GM21360 (cell line): ENCODE measurements at regions not wholly inside any gene's neighbourhood (a gene's known extent, or its start where the extent isn't known, plus 50 kb on each side); places are given as distances from the start of the nearest gene placed in this dataset.

Experiments
- ATAC-seq: cut with Tn5 transposase; IDR thresholded peaks from one replicate; pipeline ENCODE4 v1.9.1; 2021; ENCODE audit warnings: mild to moderate bottlenecking, moderate library complexity; ENCODE audit not compliant: unreplicated experiment

GRCh38 chr12:115859231-115859630 is 418.3 kb downstream of the MED13L start:
- ATAC-seq: no peak

DNA sequence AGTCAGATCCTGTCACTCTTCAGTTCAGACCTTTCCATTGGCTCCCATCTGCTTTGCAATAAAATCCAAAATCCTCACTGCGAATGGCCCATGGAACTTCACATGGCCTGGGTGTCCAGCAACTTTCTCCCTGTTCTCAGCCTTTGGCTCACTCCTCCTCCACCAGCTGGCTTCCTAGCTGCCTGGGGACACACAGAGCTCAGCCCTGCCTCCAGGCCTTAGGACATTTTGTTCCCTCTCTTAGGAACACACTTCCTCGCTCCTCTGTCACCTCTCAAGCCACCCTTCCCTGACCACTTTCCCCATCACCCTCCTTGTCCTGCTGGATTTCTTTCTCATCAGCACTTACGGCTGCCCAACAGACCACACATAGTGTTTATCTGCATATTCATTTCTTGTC is 419.6 kb downstream of the MED13L start:
- no peak for ATAC-seq

DNA sequence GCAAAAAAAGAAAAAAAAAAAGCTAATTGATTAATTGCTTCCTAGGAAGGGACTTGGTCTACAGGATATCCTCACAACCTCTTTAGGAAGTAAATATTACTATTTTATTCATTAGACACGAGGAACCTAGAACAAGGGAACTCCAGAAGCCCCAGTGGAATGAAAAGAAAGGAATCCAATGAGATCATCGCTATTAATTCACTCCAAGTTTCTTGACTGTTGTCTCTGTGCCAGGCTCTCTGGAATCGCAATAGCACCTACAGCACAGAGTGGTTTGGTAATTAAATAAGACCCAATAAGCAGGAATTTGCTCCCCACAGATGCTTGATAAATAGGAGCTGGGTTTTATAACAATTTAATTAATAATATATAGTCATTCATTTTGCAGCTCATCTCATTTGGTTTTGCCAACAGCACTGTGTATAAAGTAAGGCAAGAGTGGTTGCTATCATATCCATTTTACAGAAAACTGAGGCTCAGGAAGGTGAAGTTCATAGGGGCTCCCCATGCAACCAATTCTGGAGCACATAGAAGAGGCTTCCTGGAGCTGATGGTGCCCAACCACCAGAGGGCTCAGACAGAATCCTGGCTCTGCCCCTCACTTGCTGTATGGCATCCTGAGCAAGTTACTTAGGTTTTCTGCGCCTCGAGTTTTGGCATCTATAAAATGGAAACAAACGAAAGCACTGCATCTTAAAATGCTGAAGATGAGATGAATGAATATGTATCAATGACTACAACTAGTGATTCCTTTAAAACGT is 420.2 kb downstream of the MED13L start:
- no peak for ATAC-seq

DNA sequence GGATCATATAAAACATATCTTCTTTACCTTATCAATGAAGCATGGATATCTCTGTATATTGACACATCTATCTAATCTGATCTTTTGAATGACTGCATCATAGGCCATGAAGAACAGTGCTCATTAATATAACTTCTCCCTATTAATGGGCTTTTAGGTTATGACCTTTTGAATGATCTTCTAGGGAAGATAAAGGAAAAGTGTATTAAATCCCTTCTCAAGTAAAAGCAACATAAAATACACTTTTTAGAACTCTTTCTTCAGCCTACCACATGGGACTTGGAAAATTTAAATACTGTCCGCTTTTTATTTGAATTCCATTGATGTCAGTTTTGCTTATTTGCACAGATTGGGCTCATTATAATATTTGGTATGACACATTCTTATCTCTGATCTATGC is 425.4 kb downstream of the MED13L start:
- no peak for ATAC-seq

GRCh38 chr12:115850957-115851356 is 426.5 kb downstream of the MED13L start:
- ATAC-seq: no peak

DNA sequence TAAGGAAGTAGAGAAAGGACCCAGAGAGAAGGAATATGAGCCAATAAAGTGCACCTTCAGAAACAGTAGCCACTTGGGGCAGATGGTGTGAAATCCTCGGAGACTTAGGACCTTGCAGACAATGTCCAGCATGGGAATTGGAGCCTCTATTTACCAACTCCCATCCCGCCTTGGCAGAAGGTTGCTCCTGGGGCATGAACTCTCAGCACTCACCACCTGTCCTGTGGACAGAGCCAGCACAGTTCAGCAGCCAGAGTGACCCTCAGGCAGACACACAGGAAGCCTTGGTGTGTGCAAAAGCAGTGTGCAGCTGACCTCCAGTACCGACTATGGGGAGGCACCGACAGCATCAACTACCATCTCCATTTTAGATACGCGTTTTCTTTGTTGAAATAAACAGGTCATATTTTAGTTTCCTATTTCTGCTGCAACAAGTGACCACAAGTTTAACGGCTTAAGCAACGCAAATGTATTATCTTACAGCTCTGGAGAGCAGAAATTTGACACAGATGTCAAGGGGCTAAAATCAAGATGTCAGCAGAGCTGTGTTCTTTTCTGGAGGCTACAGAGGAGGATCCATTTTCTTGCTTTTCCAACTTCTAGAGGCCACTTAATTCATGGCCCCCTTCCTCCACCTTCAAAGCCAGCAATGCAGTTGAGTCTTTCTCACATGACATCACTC is 428.1 kb downstream of the MED13L start:
- ATAC-seq: no peak

DNA sequence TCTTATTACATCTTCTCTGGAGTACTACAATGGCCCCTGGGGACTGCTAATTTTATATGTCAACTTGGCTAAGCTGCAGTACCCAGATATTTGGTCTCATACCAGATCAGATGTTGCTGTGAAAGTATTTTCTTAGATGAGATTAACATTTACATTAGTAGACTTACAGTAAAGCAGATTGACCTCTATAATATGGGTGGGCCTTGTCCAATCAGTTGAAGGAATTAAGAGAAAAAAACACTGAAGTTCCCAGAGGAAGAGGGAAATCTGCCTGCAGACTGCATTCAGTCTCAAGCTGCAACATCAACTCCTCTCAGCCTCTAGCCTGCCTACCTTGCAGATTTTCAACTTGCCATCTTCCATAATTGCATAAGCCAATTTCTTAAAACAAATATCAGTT is 430.1 kb downstream of the MED13L start:
- no peak for ATAC-seq

GRCh38 chr12:115846516-115846915 is 431.0 kb downstream of the MED13L start:
- no peak for ATAC-seq

DNA sequence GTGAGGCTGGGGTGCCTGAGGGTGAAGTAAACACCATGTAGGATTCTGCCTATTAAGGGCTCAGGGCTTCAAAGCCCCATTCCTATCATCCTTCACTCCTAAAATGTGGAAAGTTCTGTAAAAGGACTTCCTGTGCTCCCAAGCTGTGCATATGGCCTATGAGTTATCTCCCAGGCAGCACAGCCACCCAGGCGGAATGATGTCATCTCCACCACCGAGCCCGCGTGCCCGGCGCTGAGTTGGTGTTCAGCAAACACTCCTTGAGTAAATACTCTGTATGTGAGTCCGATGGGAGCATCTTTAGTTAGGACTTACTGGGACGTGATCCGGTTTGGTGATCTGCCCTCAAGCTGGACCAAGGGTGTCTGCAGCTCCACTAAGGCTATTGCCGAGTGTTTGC is 437.3 kb downstream of the MED13L start:
- ATAC-seq: no peak

- ATAC-seq: no peak
Observed at GRCh38 chr12:115838952-115839351, 438.5 kb downstream of the MED13L start.

- no peak for ATAC-seq
Observed at GRCh38 chr12:115837220-115837619, 440.3 kb downstream of the MED13L start.

DNA sequence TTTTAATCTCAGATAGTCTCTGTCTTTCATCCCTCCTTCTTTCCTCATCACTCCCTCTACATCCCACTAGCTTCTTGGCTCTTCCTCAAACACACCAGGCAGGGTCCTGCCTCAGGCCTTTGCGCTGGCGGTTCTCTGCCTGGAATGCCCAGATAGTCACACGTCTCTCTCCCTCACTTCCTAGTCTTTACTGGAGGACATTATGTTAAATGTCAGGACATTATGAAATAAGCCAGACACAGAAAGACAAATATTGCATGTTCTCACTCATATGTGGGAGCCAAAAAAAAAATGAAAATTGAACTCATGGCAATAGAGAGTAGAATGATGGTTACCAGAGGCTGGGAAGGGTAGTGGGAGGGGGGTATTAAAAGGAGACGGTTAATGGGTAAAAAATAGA is 442.0 kb downstream of the MED13L start:
- no peak for ATAC-seq

DNA sequence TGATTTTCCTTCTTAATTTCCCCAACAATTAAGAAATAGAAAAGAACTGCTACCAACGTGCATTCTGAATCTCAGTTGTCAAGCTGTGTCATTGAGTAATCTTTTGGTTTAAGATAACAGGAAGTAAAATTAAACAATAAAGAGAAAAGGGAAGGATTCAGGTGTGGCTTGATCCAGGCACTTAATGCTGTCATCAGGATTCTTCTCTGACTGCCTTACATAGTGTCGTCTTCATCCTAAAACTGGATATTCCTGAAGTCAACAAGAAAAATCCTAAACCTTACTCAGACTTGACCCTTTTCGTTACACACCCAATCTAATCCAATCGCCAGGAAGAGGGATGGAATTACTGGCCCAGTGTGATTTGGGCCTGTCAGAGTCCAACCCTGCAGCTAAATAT is 443.8 kb downstream of the MED13L start:
- ATAC-seq: no peak

DNA sequence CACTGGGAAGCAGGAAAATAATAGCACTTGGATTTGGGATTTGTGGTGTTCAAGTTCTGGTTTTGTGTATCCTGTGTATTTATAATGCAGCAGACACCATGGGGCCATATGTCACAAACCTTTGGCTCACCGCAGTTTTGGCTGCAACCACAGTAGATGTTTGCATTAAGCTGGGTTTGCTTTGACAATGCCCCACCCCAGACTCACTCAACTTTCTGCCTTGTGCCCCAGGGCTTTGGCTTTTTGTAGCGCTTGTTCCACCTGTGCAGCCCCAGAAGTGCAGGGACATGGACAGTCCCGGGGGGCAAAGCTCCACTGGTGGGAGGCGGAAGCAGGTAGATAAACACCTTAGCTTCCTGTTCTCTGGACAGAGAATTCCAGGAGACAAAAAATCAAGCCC is 446.9 kb downstream of the MED13L start:
- no peak for ATAC-seq

- no peak for ATAC-seq
Observed at GRCh38 chr12:115830070-115830469, 447.4 kb downstream of the MED13L start.

DNA sequence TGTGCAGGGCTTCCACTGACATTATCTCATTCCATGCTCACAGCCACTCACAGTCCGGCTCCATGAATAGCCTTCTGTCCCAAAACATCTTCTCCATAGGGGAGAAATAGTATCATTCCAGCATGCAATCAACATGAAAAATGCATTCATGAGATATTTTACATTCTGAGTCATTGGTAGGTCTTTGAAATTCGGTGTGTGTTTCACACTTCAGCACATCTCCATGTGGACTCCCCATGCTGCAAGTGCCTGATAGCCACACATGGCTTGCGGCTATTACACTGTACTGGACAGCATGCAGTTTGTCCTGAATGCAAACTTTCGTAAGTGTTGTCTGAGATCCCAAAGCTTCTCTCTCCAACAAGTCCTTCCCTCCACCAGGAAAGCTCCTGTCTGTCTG is 449.3 kb downstream of the MED13L start:
- no peak for ATAC-seq

- ATAC-seq: no peak
Observed at GRCh38 chr12:115824936-115825602, 452.4 kb downstream of the MED13L start.

DNA sequence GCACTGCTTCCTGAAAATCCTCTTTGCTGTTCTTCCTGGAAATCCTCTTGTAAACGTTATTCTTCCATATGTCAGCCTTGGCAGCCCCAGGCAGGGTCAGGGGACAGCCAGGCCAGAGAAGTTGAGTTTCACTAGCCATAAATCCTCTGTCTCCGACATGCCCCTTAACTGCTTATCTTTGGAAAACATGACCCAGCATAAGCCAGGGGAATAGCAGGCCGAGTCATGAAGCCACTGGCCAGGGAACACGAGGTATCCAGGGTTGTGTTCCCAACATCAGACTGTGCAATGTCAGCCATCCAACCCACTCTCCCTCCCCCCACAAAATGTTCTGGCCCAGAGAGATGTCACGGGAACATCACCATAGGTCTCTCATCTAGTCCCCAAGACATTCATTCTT is 453.9 kb downstream of the MED13L start:
- no peak for ATAC-seq

DNA sequence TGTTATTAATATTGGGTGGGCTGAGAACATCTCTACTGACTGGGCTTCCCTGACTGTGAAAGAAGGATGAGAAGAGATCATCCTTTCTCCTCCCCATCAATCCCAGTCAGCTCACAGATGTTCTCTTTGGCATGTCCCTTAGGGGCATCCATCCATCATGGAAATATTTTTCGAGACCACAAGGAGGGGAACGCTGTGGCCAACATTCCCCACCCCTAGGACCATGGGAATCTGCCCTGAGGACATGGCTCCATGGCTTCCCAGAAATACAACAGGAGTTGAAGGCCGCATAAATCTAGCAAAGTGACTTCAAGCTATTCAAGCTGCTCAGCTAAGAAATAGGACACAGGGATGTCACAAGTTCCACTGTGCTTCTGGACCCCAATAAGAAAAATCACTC is 456.8 kb downstream of the MED13L start:
- ATAC-seq: no peak

DNA sequence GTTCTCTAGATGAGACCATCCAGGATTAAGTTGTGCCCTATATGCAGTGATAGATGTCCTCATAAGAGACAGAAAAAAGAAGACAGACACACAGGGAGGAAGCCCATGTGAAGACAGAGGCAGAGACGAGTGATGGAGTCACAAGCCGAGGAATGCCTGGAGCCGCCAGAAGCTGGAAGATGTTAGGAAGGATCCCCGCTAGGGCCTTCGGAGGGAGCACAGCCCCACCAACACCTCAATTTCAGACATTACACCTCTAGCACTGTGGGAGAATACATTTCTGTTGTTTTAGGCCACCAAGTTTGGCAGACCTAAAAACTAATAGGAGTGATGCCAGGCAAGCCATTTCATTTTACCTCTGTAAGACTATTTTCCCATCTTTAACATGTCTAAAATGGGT is 458.5 kb downstream of the MED13L start:
- ATAC-seq: no peak

- no peak for ATAC-seq
Observed at GRCh38 chr12:115817389-115817788, 460.1 kb downstream of the MED13L start.

DNA sequence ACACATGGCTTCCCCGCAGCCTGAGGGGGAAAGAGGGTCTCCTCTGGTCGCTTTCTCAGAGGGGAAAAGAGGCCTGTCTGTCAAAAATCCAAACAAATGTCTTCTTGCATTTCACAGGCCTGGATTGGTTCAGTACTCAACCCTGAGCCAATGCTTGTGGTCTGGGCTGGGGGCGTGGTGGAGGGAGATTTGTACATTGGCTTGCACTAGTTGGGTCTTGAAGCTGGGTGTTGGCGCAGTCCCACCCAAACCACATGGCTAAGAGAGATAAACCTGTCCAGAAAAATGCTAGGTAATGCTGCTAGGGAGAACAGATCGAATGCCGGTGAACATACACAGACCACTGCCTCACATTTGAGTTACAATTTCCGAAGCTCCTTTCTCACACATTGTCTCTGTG is 461.6 kb downstream of the MED13L start:
- ATAC-seq: no peak
